ENCODE measurements at regions not wholly inside any gene's neighbourhood (a gene's known extent, or its start where the extent isn't known, plus 50 kb on each side); places are given as distances from the start of the nearest gene placed in this dataset.

DNA sequence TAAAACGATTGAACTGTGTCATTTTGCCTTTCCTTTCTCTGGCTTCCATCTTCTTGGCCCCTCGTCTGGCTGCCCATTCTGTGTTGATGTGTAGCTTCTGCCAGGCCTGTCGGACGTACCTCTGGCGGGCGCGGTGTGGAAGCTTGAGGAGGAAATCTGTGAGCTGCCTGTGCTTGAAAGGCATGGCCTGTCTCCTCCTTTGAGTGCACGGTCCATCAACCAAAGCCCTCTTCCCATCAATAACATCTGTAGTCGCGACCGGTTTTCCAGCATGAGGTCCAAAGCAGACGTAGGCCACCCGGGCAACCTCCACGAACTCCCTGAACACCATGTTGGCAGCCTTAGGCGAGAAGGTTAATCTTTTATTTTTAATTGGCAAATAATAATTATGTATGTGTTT, 202.7 kb downstream of the CRLF2 start:
- Histone ChIP-seq H3K27ac (no peak overlapping the region), H3K4me3 (no peak overlapping the region), H3K9me3 (no peaks in the 10 kb centered on the region), H3K4me2 (no peak overlapping the region), H3K4me1 (no peaks in the 10 kb centered on the region)
- 70% methylated on average over 15 of the region's 15 CpGs for WGBS (ENCODE audit: missing lambda C conversion rate)
- ATAC-seq (no peak), FAIRE-seq (no peak), DNase-seq (ENCODE audit: low read depth in 1 of 2, low spot score in 1 of 2) (no peak)
- TF ChIP-seq CHD4 (IDR thresholded peaks at IDR 0.05; ENCODE audit: borderline replicate concordance) = no peak
- TF ChIP-seq ZNF302 (CRISPR knock-in tag; IDR thresholded peaks at IDR 0.05) = no peak
- TF ChIP-seq CHD2 (IDR thresholded peaks at IDR 0.05; ENCODE audit: low read length, partially characterized antibody) = no peak
- no peak for TF ChIP-seq RNF2 (IDR thresholded peaks at IDR 0.05; ENCODE audit: borderline replicate concordance, low read depth)
- TF ChIP-seq, protein P1, sequence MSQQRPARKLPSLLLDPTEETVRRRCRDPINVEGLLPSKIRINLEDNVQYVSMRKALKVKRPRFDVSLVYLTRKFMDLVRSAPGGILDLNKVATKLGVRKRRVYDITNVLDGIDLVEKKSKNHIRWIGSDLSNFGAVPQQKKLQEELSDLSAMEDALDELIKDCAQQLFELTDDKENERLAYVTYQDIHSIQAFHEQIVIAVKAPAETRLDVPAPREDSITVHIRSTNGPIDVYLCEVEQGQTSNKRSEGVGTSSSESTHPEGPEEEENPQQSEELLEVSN (IDR thresholded peaks at IDR 0.05; ENCODE audit: borderline replicate concordance, low read depth) = no peak
- TF ChIP-seq FOXS1 (CRISPR knock-in tag; IDR thresholded peaks at IDR 0.05) = no peak
- no peak for TF ChIP-seq JUN (IDR thresholded peaks at IDR 0.05)
- TF ChIP-seq EHF (CRISPR knock-in tag; IDR thresholded peaks at IDR 0.05) = no peak
- TF ChIP-seq RAD21 (conservative IDR thresholded peaks at IDR 0.05 in 1 of 2, IDR thresholded peaks at IDR 0.05 in 1 of 2) = no peak
- TF ChIP-seq JUNB (IDR thresholded peaks at IDR 0.05) = no peak
- no peak for TF ChIP-seq CBX8 (IDR thresholded peaks at IDR 0.05)
- TF ChIP-seq BHLHE40 (IDR thresholded peaks at IDR 0.05; ENCODE audit: low read depth, low read length) = no peak
- no peak for TF ChIP-seq USF2 (IDR thresholded peaks at IDR 0.05)
- TF ChIP-seq NR3C1 (IDR thresholded peaks at IDR 0.05) = no peak
- no peak for TF ChIP-seq EHMT2 (IDR thresholded peaks at IDR 0.05; ENCODE audit: low read depth)
- no peak for TF ChIP-seq FOSL2 (IDR thresholded peaks at IDR 0.05)
- TF ChIP-seq FOSL2 (CRISPR knock-in tag; IDR thresholded peaks at IDR 0.05) = no peak
- TF ChIP-seq MAZ (IDR thresholded peaks at IDR 0.05; ENCODE audit: borderline replicate concordance, low read depth, low read length) = no peak
- ChIA-PET CTCF (no interaction called here), POLR2A (no interaction called here)

DNA sequence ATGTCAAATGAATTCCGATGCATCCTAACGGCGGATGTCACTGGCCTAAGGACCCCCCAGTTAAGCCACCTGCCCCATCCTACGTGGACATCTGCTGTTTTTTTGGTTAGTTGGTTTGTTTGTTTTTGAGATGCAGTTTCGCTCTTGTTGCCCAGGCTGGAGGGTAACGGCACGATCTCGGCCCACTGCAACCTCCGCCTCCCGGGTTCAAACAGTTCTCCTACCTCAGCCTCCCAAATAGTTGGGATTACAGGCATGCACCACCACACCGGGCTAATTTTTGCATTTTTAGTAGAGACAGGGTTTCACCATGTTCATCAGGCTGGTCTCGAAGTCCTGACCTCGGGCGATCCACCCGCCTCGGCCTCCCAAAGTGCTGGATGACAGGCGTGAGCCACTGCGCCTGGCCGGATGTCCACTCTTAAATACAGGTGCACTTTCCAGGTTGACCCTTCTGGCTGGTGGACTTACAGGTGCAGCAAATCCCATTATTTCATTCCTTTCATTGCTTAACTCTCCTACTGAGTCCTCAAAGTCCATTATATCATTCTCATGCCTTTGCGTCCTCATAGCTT, 206.2 kb downstream of the CRLF2 start:
- WGBS (ENCODE audit: missing lambda C conversion rate) = 82% methylated on average over 20 of the region's 20 CpGs
- Histone ChIP-seq H3K27ac (no peak overlapping the region), H3K9me3 (no peaks in the 10 kb centered on the region), H3K4me2 (no peak overlapping the region), H3K4me1 (no peaks in the 10 kb centered on the region), H3K4me3 (no peak overlapping the region)
- CTCF ChIA-PET = no interaction called here
- POLR2A ChIA-PET = no interaction called here
- FAIRE-seq (no peak), DNase-seq (ENCODE audit: low read depth in 1 of 2, low spot score in 1 of 2) (no peak), ATAC-seq (no peak)
- no peak for TF ChIP-seq FOXS1 (CRISPR knock-in tag; IDR thresholded peaks at IDR 0.05)

- no peak for DNase-seq (ENCODE audit: low read depth in 1 of 2, low spot score in 1 of 2)
- no peak for ATAC-seq
- Histone ChIP-seq H3K4me2 (no peak overlapping the region), H3K9me3 (no peaks in the 10 kb centered on the region), H3K27ac (no peak overlapping the region), H3K4me3 (no peak overlapping the region), H3K4me1 (no peaks in the 10 kb centered on the region)
- ChIA-PET CTCF (no interaction called here), POLR2A (no interaction called here)
- 71% methylated on average over 23 of the region's 23 CpGs for WGBS (ENCODE audit: missing lambda C conversion rate)
- FAIRE-seq = no peak
- TF ChIP-seq FOXS1 (CRISPR knock-in tag; IDR thresholded peaks at IDR 0.05) (no peak), CBX2 (IDR thresholded peaks at IDR 0.05; ENCODE audit: borderline replicate concordance, low read depth) (no peak), KDM5A (IDR thresholded peaks at IDR 0.05) (no peak), RFX5 (IDR thresholded peaks at IDR 0.05) (no peak), PHF8 (IDR thresholded peaks at IDR 0.05; ENCODE audit: borderline replicate concordance, low read depth) (no peak), NR3C1 (IDR thresholded peaks at IDR 0.05) (no peak), GATA3 (IDR thresholded peaks at IDR 0.05; ENCODE audit: borderline replicate concordance) (no peak), FOSB (CRISPR knock-in tag; IDR thresholded peaks at IDR 0.05) (no peak), RARB (CRISPR knock-in tag; IDR thresholded peaks at IDR 0.05) (no peak), POLR2A (IDR thresholded peaks at IDR 0.05; ENCODE audit: low read length) (no peak), HDAC2 (IDR thresholded peaks at IDR 0.05) (no peak), CTCF (IDR thresholded peaks at IDR 0.05) (no peak), EP300 (IDR thresholded peaks at IDR 0.05) (no peak)
- TF ChIP-seq, protein P2, sequence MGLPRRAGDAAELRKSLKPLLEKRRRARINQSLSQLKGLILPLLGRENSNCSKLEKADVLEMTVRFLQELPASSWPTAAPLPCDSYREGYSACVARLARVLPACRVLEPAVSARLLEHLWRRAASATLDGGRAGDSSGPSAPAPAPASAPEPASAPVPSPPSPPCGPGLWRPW (IDR thresholded peaks at IDR 0.05) = no peak
- TF ChIP-seq, protein P3, sequence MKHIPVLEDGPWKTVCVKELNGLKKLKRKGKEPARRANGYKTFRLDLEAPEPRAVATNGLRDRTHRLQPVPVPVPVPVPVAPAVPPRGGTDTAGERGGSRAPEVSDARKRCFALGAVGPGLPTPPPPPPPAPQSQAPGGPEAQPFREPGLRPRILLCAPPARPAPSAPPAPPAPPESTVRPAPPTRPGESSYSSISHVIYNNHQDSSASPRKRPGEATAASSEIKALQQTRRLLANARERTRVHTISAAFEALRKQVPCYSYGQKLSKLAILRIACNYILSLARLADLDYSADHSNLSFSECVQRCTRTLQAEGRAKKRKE (CRISPR knock-in tag; IDR thresholded peaks at IDR 0.05; ENCODE audit: low read depth) = no peak
- TF ChIP-seq, protein P4, sequence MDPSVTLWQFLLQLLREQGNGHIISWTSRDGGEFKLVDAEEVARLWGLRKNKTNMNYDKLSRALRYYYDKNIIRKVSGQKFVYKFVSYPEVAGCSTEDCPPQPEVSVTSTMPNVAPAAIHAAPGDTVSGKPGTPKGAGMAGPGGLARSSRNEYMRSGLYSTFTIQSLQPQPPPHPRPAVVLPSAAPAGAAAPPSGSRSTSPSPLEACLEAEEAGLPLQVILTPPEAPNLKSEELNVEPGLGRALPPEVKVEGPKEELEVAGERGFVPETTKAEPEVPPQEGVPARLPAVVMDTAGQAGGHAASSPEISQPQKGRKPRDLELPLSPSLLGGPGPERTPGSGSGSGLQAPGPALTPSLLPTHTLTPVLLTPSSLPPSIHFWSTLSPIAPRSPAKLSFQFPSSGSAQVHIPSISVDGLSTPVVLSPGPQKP (IDR thresholded peaks at IDR 0.05; ENCODE audit: low read depth, low read length) = no peak
These were observed 209.8 kb downstream of the CRLF2 start for GRCh38 chrX:1002611-1003010.
